ENCODE measurements at regions not wholly inside any gene's neighbourhood (a gene's known extent, or its start where the extent isn't known, plus 50 kb on each side); places are given as distances from the start of the nearest gene placed in this dataset.

DNA sequence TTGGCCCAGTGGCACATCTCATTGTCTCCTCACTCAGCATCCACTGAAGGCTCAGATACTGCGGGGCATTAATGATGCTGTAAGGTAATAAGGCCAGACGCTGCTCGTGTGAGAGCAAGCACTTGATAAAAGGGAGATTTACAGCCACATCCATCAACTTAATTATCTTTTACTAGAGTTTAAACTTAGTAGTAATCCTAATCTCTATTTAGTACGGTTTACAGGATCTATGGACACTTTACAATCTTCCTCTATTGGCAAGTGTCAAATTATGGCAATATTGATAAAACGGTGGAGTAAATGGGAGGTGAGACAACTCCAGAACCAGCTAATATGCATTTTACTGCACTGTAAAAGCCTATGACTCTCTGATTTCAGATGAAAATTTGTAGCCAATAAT lies 192.7 kb upstream of the GPR12 start:
- TF ChIP-seq POLR2AphosphoS5 (IDR thresholded peaks at IDR 0.05; ENCODE audit: low read depth, low read length), result no peak
- TF ChIP-seq TAF1 (IDR thresholded peaks at IDR 0.05; ENCODE audit: borderline replicate concordance, insufficient read depth, low read length), result no peak
- no peak for TF ChIP-seq SIN3A (IDR thresholded peaks at IDR 0.05; ENCODE audit: borderline replicate concordance, insufficient read depth, low read length)
- no peak for TF ChIP-seq REST (IDR thresholded peaks at IDR 0.05; ENCODE audit: insufficient read depth in 1 of 2, low read depth in 2 of 2, low read length in 2 of 2)
